22Rv1 (cell line): ENCODE measurements at regions not wholly inside any gene's neighbourhood (a gene's known extent, or its start where the extent isn't known, plus 50 kb on each side); places are given as distances from the start of the nearest gene placed in this dataset.

ENCODE experiments used
- CTCF ChIP-seq: fragments of 450-650 bp; IDR thresholded peaks from 2 replicates; pipeline ENCODE4 v1.5.1; 2017; ENCODE audit warnings: mild to moderate bottlenecking
- ZFX ChIP-seq: fragments of 450-650 bp; IDR thresholded peaks from 2 replicates; pipeline ENCODE4 v1.6.1; 2017; ENCODE audit warnings: antibody characterized with exemption, borderline replicate concordance

- no peak for TF ChIP-seq CTCF
- TF ChIP-seq ZFX: no peak
These were observed 706.7 kb upstream of the ADAMTS5 start for GRCh38 chr21:27673581-27673980.
